ENCODE measurements at regions not wholly inside any gene's neighbourhood (a gene's known extent, or its start where the extent isn't known, plus 50 kb on each side); places are given as distances from the start of the nearest gene placed in this dataset.

DNA sequence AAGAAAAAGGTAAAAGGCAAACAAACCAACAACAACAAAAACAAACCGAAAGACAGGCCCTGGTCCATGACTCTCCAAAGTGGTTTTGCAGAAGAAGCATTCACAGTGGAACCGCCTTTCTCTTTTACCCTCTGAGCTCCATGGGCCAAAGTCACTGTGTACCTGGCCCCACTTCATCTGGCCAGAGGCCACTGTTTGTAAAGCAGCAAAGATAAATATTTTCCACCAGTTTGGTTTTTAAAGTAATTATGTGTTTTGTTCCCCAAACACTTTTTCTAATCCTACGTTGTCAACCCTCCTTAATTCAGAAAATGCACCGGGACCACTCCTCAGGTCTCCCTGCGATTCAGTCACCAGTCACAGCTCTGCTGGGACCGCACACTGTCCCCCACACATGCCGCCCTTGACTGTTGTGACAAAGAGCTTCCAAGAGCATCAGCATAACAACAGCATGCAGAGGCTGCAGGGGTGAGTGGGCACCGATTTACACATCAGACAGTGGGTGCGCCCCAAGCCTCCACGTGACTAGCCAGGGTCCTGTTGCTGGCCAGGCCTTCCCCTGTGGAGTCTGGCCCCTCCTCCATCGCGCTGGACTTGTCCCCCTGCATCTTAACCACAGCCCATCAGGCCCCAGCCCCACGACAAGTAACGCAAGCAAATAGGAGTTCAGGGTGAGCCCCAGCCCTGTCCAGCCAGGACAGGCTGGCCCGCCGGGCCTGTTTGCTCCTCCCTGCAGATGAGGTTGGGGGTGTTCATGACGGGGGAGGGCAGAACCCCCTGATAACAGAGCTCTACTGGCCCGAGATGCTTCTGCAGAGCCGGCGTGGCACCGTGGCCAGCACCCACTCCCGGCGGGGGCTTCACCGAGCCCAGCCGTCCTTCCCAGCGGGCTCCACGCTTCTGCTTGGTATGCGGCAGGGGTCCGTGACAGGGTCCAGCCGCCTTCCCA, 65.2 kb upstream of the DIO3 start:
- TF ChIP-seq, protein P1, sequence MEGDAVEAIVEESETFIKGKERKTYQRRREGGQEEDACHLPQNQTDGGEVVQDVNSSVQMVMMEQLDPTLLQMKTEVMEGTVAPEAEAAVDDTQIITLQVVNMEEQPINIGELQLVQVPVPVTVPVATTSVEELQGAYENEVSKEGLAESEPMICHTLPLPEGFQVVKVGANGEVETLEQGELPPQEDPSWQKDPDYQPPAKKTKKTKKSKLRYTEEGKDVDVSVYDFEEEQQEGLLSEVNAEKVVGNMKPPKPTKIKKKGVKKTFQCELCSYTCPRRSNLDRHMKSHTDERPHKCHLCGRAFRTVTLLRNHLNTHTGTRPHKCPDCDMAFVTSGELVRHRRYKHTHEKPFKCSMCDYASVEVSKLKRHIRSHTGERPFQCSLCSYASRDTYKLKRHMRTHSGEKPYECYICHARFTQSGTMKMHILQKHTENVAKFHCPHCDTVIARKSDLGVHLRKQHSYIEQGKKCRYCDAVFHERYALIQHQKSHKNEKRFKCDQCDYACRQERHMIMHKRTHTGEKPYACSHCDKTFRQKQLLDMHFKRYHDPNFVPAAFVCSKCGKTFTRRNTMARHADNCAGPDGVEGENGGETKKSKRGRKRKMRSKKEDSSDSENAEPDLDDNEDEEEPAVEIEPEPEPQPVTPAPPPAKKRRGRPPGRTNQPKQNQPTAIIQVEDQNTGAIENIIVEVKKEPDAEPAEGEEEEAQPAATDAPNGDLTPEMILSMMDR (IDR thresholded peaks at IDR 0.05; ENCODE audit: low read length): no peak
- no peak for TF ChIP-seq EZH2 (optimal IDR thresholded peaks at IDR 0.05; ENCODE audit: low read depth, low read length)

Measured in MM.1S (cell line).